GM18511 (cell line): ENCODE measurements at regions not wholly inside any gene's neighbourhood (a gene's known extent, or its start where the extent isn't known, plus 50 kb on each side); places are given as distances from the start of the nearest gene placed in this dataset.
"Not testable (repeated sequence)": the region's sequence is repeated elsewhere in the genome, so short reads cannot be mapped to it uniquely, and the experiment has no call there.

Experiments used
- ATAC-seq: cut with Tn5 transposase; IDR thresholded peaks from one replicate; pipeline ENCODE4 v1.9.1; 2021; ENCODE audit warnings: mild to moderate bottlenecking, moderate library complexity; ENCODE audit not compliant: unreplicated experiment

GRCh38 chr4:133379681-133380438, 230.8 kb downstream of the PCDH10 start:
- ATAC-seq, result no peak

- ATAC-seq, result no peak
Measured at GRCh38 chr4:133377286-133377685, 228.2 kb downstream of the PCDH10 start.

GRCh38 chr4:133372699-133373098, 223.6 kb downstream of the PCDH10 start:
- ATAC-seq, result no peak

- ATAC-seq, result no peak
Measured at GRCh38 chr4:133355633-133356032, 206.5 kb downstream of the PCDH10 start.

- ATAC-seq, result no peak
Measured at GRCh38 chr4:133347409-133347808, 198.3 kb downstream of the PCDH10 start.

GRCh38 chr4:133324491-133324890, 175.4 kb downstream of the PCDH10 start:
- no peak for ATAC-seq

- no peak for ATAC-seq
Measured at GRCh38 chr4:133323670-133324069, 174.6 kb downstream of the PCDH10 start.

GRCh38 chr4:133320576-133321170, 171.6 kb downstream of the PCDH10 start:
- ATAC-seq, result peak; percentile 88

GRCh38 chr4:133316909-133317308, 167.8 kb downstream of the PCDH10 start:
- ATAC-seq, result no peak

GRCh38 chr4:133314991-133315390, 165.9 kb downstream of the PCDH10 start:
- ATAC-seq, result no peak

GRCh38 chr4:133287396-133287795, 138.3 kb downstream of the PCDH10 start:
- no peak for ATAC-seq

- no peak for ATAC-seq
Measured at GRCh38 chr4:133278591-133278990, 129.5 kb downstream of the PCDH10 start.

- not testable (repeated sequence) for ATAC-seq
Measured at GRCh38 chr4:133277940-133278339, 128.8 kb downstream of the PCDH10 start.

- no peak for ATAC-seq
Measured at GRCh38 chr4:133275246-133275645, 126.2 kb downstream of the PCDH10 start.

- ATAC-seq, result no peak
Measured at GRCh38 chr4:133273401-133273800, 124.3 kb downstream of the PCDH10 start.

- no peak for ATAC-seq
Measured at GRCh38 chr4:133270021-133270570, 121.0 kb downstream of the PCDH10 start.

- ATAC-seq, result no peak
Measured at GRCh38 chr4:133268205-133268604, 119.1 kb downstream of the PCDH10 start.

- ATAC-seq, result not testable (repeated sequence)
Measured at GRCh38 chr4:133267506-133267905, 118.4 kb downstream of the PCDH10 start.

GRCh38 chr4:133266966-133267365, 117.9 kb downstream of the PCDH10 start:
- ATAC-seq, result not testable (repeated sequence)

GRCh38 chr4:133264251-133264650, 115.2 kb downstream of the PCDH10 start:
- not testable (repeated sequence) for ATAC-seq

- ATAC-seq, result no peak
Measured at GRCh38 chr4:133263104-133263503, 114.0 kb downstream of the PCDH10 start.

GRCh38 chr4:133247861-133248260, 98.8 kb downstream of the PCDH10 start:
- no peak for ATAC-seq
